ENCODE measurements at regions not wholly inside any gene's neighbourhood (a gene's known extent, or its start where the extent isn't known, plus 50 kb on each side); places are given as distances from the start of the nearest gene placed in this dataset.

DNA sequence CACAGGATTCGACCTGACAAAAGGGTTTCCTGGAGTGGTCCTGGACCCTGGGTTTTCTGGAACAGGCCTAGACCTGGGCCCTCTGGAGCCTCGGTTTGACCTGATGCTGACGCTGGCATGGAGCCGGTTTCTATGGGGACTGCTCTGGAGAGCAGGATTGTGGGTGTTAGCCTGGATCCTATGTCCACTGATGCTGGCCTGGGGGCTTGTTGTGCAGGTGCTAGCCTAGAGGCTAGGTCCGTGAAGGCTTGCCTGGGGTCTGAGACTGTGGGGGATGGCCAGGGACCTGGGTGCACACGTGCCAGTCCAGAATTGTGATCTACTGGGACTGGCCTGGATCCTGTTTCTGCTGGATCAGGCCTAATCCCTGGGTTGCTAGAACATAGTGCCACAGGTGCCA lies 173.1 kb downstream of the TMEM47 start:
- CTCF ChIA-PET: no interaction called here

DNA sequence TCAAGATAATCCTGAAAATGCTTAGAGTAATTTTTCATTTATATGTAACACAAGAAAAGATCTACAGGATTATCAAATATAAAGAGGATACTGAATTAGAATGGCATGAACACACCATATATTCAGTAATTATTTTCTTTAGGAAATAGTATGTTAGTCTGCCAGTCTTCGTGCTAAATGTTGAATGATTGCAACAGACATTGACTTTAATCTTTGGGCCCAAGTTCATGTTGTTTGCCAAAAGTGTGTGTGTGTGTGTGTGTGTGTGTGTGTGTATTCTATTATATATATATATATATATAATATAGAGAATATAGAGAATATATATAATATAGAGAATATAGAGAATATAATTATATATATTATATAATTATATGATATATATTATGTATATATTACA lies 186.6 kb downstream of the TMEM47 start:
- no peak overlapping the region for H3K27ac Mint-ChIP-seq
- ATAC-seq (no peak), DNase-seq (ENCODE audit: low spot score) (no peak)
- H3K36me3 Mint-ChIP-seq: no peaks in the 10 kb centered on the region
- no peaks in the 10 kb centered on the region for H3K27me3 Mint-ChIP-seq (ENCODE audit: low read depth)
- H3K4me3 Mint-ChIP-seq: no peak overlapping the region
- no peaks in the 10 kb centered on the region for H3K9me3 Mint-ChIP-seq
- ChIA-PET POLR2A (no interaction called here), CTCF (no interaction called here)
- no peaks in the 10 kb centered on the region for H3K4me1 Mint-ChIP-seq
- TF ChIP-seq ATF1 (CRISPR knock-in tag; IDR thresholded peaks at IDR 0.05) (no peak), GABPB1 (CRISPR knock-in tag; IDR thresholded peaks at IDR 0.05) (no peak), ZNF671 (CRISPR knock-in tag; IDR thresholded peaks at IDR 0.05) (no peak)
- TF ChIP-seq, protein P1, sequence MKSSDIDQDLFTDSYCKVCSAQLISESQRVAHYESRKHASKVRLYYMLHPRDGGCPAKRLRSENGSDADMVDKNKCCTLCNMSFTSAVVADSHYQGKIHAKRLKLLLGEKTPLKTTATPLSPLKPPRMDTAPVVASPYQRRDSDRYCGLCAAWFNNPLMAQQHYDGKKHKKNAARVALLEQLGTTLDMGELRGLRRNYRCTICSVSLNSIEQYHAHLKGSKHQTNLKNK (CRISPR knock-in tag; IDR thresholded peaks at IDR 0.05): no peak

More for the DNA sequence above, 173.1 kb downstream of the TMEM47 start:
- Mint-ChIP-seq H3K4me1 (no peaks in the 10 kb centered on the region), H3K27me3 (ENCODE audit: low read depth) (no peaks in the 10 kb centered on the region; the same call in 1 of the 2 replicates), H3K27ac (no peak overlapping the region), H3K36me3 (no peaks in the 10 kb centered on the region), H3K9me3 (no peaks in the 10 kb centered on the region), H3K4me3 (no peak overlapping the region)
- TF ChIP-seq, protein P2, sequence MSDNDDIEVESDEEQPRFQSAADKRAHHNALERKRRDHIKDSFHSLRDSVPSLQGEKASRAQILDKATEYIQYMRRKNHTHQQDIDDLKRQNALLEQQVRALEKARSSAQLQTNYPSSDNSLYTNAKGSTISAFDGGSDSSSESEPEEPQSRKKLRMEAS (CRISPR knock-in tag; IDR thresholded peaks at IDR 0.05): no peak
- TF ChIP-seq, protein P3, sequence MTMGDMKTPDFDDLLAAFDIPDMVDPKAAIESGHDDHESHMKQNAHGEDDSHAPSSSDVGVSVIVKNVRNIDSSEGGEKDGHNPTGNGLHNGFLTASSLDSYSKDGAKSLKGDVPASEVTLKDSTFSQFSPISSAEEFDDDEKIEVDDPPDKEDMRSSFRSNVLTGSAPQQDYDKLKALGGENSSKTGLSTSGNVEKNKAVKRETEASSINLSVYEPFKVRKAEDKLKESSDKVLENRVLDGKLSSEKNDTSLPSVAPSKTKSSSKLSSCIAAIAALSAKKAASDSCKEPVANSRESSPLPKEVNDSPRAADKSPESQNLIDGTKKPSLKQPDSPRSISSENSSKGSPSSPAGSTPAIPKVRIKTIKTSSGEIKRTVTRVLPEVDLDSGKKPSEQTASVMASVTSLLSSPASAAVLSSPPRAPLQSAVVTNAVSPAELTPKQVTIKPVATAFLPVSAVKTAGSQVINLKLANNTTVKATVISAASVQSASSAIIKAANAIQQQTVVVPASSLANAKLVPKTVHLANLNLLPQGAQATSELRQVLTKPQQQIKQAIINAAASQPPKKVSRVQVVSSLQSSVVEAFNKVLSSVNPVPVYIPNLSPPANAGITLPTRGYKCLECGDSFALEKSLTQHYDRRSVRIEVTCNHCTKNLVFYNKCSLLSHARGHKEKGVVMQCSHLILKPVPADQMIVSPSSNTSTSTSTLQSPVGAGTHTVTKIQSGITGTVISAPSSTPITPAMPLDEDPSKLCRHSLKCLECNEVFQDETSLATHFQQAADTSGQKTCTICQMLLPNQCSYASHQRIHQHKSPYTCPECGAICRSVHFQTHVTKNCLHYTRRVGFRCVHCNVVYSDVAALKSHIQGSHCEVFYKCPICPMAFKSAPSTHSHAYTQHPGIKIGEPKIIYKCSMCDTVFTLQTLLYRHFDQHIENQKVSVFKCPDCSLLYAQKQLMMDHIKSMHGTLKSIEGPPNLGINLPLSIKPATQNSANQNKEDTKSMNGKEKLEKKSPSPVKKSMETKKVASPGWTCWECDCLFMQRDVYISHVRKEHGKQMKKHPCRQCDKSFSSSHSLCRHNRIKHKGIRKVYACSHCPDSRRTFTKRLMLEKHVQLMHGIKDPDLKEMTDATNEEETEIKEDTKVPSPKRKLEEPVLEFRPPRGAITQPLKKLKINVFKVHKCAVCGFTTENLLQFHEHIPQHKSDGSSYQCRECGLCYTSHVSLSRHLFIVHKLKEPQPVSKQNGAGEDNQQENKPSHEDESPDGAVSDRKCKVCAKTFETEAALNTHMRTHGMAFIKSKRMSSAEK (CRISPR knock-in tag; IDR thresholded peaks at IDR 0.05; ENCODE audit: borderline replicate concordance): no peak
- TF ChIP-seq, protein P4, sequence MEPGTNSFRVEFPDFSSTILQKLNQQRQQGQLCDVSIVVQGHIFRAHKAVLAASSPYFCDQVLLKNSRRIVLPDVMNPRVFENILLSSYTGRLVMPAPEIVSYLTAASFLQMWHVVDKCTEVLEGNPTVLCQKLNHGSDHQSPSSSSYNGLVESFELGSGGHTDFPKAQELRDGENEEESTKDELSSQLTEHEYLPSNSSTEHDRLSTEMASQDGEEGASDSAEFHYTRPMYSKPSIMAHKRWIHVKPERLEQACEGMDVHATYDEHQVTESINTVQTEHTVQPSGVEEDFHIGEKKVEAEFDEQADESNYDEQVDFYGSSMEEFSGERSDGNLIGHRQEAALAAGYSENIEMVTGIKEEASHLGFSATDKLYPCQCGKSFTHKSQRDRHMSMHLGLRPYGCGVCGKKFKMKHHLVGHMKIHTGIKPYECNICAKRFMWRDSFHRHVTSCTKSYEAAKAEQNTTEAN (CRISPR knock-in tag; IDR thresholded peaks at IDR 0.05): no peak
- TF ChIP-seq MXD4 (CRISPR knock-in tag; IDR thresholded peaks at IDR 0.05; ENCODE audit: borderline replicate concordance): no peak
- TF ChIP-seq JUN (CRISPR knock-in tag; IDR thresholded peaks at IDR 0.05): no peak
- no peak for ATAC-seq
- POLR2A ChIA-PET: no interaction called here
- DNase-seq (ENCODE audit: low spot score): no peak

DNA sequence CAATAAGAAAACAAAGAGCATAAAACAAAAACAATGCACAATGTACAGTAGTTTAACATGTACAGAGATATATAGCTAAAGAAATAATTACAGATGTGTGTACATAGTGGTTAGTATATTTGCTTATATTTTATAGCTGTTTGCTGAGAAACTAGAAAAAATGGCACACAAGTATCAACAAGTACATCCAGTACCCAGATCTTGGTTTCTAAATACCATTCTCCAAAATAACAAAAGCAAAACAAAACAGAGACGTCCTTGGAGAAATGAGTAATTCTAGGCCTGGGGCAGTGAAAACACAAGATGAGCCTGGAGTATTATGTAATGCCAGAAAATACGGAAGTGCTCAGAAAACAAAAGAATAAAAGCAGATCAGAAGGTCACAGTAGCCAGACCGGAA lies 189.6 kb downstream of the TMEM47 start:
- Mint-ChIP-seq H3K27ac (no peak overlapping the region), H3K27me3 (ENCODE audit: low read depth) (no peaks in the 10 kb centered on the region), H3K4me1 (no peaks in the 10 kb centered on the region), H3K4me3 (no peak overlapping the region), H3K36me3 (no peaks in the 10 kb centered on the region), H3K9me3 (no peaks in the 10 kb centered on the region)
- ATAC-seq (no peak), DNase-seq (ENCODE audit: low spot score) (no peak)
- ChIA-PET CTCF (no interaction called here), POLR2A (no interaction called here)
- TF ChIP-seq CBFB (CRISPR knock-in tag; IDR thresholded peaks at IDR 0.05; ENCODE audit: low read depth) (no peak), ETV6 (CRISPR knock-in tag; IDR thresholded peaks at IDR 0.05) (no peak), CREB1 (CRISPR knock-in tag; IDR thresholded peaks at IDR 0.05) (no peak), FOXP1 (CRISPR knock-in tag; IDR thresholded peaks at IDR 0.05; ENCODE audit: borderline replicate concordance) (no peak), NFE2L1 (CRISPR knock-in tag; IDR thresholded peaks at IDR 0.05) (no peak), PRRX2 (CRISPR knock-in tag; IDR thresholded peaks at IDR 0.05) (no peak), GTF2I (CRISPR knock-in tag; conservative IDR thresholded peaks at IDR 0.05) (no peak), SP1 (CRISPR knock-in tag; conservative IDR thresholded peaks at IDR 0.05) (no peak), RELA (CRISPR knock-in tag; IDR thresholded peaks at IDR 0.05; ENCODE audit: borderline replicate concordance) (no peak)
- TF ChIP-seq, protein P5, sequence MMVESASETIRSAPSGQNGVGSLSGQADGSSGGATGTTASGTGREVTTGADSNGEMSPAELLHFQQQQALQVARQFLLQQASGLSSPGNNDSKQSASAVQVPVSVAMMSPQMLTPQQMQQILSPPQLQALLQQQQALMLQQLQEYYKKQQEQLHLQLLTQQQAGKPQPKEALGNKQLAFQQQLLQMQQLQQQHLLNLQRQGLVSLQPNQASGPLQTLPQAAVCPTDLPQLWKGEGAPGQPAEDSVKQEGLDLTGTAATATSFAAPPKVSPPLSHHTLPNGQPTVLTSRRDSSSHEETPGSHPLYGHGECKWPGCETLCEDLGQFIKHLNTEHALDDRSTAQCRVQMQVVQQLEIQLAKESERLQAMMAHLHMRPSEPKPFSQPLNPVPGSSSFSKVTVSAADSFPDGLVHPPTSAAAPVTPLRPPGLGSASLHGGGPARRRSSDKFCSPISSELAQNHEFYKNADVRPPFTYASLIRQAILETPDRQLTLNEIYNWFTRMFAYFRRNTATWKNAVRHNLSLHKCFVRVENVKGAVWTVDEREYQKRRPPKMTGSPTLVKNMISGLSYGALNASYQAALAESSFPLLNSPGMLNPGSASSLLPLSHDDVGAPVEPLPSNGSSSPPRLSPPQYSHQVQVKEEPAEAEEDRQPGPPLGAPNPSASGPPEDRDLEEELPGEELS (CRISPR knock-in tag; IDR thresholded peaks at IDR 0.05): no peak
- TF ChIP-seq, protein P3 (CRISPR knock-in tag; IDR thresholded peaks at IDR 0.05; ENCODE audit: borderline replicate concordance): no peak
- TF ChIP-seq, protein P6, sequence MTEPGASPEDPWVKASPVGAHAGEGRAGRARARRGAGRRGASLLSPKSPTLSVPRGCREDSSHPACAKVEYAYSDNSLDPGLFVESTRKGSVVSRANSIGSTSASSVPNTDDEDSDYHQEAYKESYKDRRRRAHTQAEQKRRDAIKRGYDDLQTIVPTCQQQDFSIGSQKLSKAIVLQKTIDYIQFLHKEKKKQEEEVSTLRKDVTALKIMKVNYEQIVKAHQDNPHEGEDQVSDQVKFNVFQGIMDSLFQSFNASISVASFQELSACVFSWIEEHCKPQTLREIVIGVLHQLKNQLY (CRISPR knock-in tag; IDR thresholded peaks at IDR 0.05): no peak

Measured in WTC11 (cell line).